ENCODE measurements at regions not wholly inside any gene's neighbourhood (a gene's known extent, or its start where the extent isn't known, plus 50 kb on each side); places are given as distances from the start of the nearest gene placed in this dataset.

- no peak for TF ChIP-seq STAT6 (CRISPR knock-in tag; conservative IDR thresholded peaks at IDR 0.05; ENCODE audit: low read depth)
- no peak for TF ChIP-seq FOXK1 (CRISPR knock-in tag; IDR thresholded peaks at IDR 0.05)
- no peak for TF ChIP-seq JAZF1 (CRISPR knock-in tag; IDR thresholded peaks at IDR 0.05)
- TF ChIP-seq E2F1 (CRISPR knock-in tag; IDR thresholded peaks at IDR 0.05): no peak
- no peak for TF ChIP-seq E2F4 (CRISPR knock-in tag; IDR thresholded peaks at IDR 0.05; ENCODE audit: borderline replicate concordance, low read depth)
- TF ChIP-seq IRF1 (CRISPR knock-in tag; IDR thresholded peaks at IDR 0.05): no peak
- no peak for TF ChIP-seq MYBL2 (CRISPR knock-in tag; IDR thresholded peaks at IDR 0.05)
- TF ChIP-seq ZNF232 (CRISPR knock-in tag; IDR thresholded peaks at IDR 0.05): no peak
- TF ChIP-seq TEAD1 (CRISPR knock-in tag; IDR thresholded peaks at IDR 0.05): no peak
- no peak for TF ChIP-seq ERG (CRISPR knock-in tag; IDR thresholded peaks at IDR 0.05)
- TF ChIP-seq AR (CRISPR knock-in tag; IDR thresholded peaks at IDR 0.05): no peak
Observed at GRCh38 chr1:232319518-232320210, 310.3 kb downstream of the SIPA1L2 start (continued).

- H3K36me3 Mint-ChIP-seq: no peaks in the 10 kb centered on the region
- H3K4me3 Mint-ChIP-seq: no peak overlapping the region
- CTCF ChIA-PET: no interaction called here
- POLR2A ChIA-PET: no interaction called here
- no peak for DNase-seq (ENCODE audit: low spot score)
- H3K9me3 Mint-ChIP-seq: peaks cover 24% of the 10 kb centered on the region
- peaks cover 5% of the 10 kb centered on the region; the same call in 1 of the 2 replicates for H3K27me3 Mint-ChIP-seq (ENCODE audit: low read depth)
- no peak overlapping the region for H3K27ac Mint-ChIP-seq
- ATAC-seq: no peak
- H3K4me1 Mint-ChIP-seq: peaks cover 8% of the 10 kb centered on the region
- no peak for TF ChIP-seq ETV6 (CRISPR knock-in tag; IDR thresholded peaks at IDR 0.05)
- no peak for TF ChIP-seq HMGA2 (CRISPR knock-in tag; IDR thresholded peaks at IDR 0.05)
- no peak for TF ChIP-seq STAT6 (CRISPR knock-in tag; conservative IDR thresholded peaks at IDR 0.05; ENCODE audit: low read depth)
- no peak for TF ChIP-seq NR2C2 (CRISPR knock-in tag; IDR thresholded peaks at IDR 0.05)
- TF ChIP-seq ATF1 (CRISPR knock-in tag; IDR thresholded peaks at IDR 0.05): no peak
- TF ChIP-seq ZNF396 (CRISPR knock-in tag; IDR thresholded peaks at IDR 0.05; ENCODE audit: borderline replicate concordance): no peak
- TF ChIP-seq ZBTB21 (CRISPR knock-in tag; IDR thresholded peaks at IDR 0.05; ENCODE audit: borderline replicate concordance): no peak
- TF ChIP-seq, protein P1, sequence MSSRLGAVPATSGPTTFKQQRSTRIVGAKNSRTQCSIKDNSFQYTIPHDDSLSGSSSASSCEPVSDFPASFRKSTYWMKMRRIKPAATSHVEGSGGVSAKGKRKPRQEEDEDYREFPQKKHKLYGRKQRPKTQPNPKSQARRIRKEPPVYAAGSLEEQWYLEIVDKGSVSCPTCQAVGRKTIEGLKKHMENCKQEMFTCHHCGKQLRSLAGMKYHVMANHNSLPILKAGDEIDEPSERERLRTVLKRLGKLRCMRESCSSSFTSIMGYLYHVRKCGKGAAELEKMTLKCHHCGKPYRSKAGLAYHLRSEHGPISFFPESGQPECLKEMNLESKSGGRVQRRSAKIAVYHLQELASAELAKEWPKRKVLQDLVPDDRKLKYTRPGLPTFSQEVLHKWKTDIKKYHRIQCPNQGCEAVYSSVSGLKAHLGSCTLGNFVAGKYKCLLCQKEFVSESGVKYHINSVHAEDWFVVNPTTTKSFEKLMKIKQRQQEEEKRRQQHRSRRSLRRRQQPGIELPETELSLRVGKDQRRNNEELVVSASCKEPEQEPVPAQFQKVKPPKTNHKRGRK (CRISPR knock-in tag; IDR thresholded peaks at IDR 0.05; ENCODE audit: borderline replicate concordance): no peak
- TF ChIP-seq MLX (CRISPR knock-in tag; IDR thresholded peaks at IDR 0.05): no peak
- TF ChIP-seq TP53 (CRISPR knock-in tag; IDR thresholded peaks at IDR 0.05): no peak
Observed at GRCh38 chr1:232319072-232319471, 310.9 kb downstream of the SIPA1L2 start.
